Astrocyte (in vitro differentiated cells and primary cell): ENCODE measurements at regions not wholly inside any gene's neighbourhood (a gene's known extent, or its start where the extent isn't known, plus 50 kb on each side); places are given as distances from the start of the nearest gene placed in this dataset.

ENCODE experiments used
- CTCF ChIP-seq: IDR thresholded peaks from 2 replicates; pipeline ENCODE4 v1.5.1; 2011; ENCODE audit warnings: low read depth, mild to moderate bottlenecking, inconsistent platforms, low read length, moderate library complexity; ENCODE audit not compliant: insufficient read depth
- EZH2 ChIP-seq: IDR thresholded peaks from 2 replicates; pipeline ENCODE4 v1.6.1; 2012; ENCODE audit warnings: mild to moderate bottlenecking, low read length, inconsistent platforms; ENCODE audit not compliant: insufficient read depth

GRCh38 chr3:66593978-66594377 lies 93.2 kb upstream of the LRIG1 start:
- TF ChIP-seq CTCF: no peak
- no peak for TF ChIP-seq EZH2
